Retina (tissue), 1 donor: ENCODE measurements at regions not wholly inside any gene's neighbourhood (a gene's known extent, or its start where the extent isn't known, plus 50 kb on each side); places are given as distances from the start of the nearest gene placed in this dataset.
"Not testable (repeated sequence)": the region's sequence is repeated elsewhere in the genome, so short reads cannot be mapped to it uniquely, and the experiment has no call there.

Source experiments
- DNase-seq: peaks from one replicate; pipeline ENCODE4 v3.0.0-alpha.2; 2016

DNA sequence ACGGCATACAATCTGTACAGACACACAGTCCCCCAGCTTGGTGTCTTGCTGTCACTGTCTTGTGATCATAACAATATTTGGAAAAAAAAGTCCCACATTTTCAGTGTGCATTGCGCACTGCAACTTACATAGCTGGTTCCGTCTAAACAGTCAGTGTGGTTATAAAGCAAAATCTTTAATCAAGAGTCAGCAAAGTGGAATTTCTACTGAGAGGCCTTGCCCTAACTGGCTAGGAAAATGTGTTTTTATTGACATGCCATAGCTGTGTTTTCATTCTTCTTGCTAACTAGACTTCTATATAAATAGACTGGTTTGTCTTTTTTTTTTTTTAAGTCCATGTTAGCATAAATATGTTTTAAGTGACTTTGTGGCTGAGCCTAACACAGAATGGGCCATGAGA, 174.8 kb downstream of the POLR2M start:
- DNase-seq: no peak

DNA sequence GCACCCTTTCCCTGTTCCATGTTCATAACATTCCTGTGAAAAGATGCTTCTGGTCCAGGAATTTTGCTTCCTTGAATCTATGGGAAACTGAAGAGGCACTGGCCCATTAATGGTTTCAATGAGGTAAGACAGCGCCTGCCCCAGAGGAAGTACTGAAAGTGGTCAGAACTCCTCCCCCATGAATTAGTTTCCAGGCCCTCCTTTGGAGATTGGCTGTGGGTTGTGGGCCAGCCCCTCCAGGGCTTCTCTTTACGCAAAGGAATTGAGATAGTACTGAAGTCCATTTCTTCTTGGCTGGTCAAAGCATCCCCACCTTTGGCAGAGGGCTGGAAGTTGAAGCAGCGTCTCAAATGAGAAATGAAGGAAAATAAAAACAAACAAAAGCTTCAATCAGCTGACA, 175.5 kb downstream of the POLR2M start:
- no peak for DNase-seq

DNA sequence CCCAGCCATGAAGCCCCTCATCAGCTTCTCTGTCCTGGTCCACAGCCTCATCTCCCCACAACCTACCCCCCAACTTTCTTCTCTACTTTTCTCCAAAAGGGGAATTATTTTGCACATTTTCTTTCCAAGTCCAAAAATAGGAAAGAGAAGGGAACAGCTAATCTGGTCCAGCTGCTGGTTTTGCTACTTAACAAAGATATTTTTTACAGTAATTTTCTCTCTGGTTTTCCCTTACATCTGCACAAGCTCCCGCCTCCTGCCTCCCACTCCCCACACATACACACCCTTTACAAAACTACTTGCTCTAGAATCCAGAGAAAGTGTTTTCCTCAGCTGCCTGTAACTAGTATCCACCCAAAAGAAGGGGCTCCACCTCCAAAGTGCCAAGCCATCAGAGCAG, 177.2 kb downstream of the POLR2M start:
- no peak for DNase-seq

DNA sequence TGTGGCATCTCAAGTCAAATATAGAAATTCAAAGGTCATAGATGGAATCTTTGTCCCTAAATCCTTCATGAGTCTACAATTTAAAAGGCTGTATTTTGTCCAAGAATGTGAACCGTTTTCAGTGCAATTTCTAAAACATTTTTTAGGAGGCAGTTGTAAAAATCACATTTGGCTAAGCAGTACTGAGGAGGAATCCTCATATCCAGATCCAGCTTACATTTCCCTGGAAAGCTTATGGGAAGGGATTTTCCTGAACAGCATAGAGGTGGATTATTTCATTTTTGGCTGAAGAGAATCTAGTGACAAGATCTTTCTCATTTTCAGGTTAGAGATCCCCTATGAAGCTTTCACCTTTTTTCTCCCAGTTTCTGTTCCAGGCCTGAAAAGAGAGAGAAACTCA, 178.4 kb downstream of the POLR2M start:
- no peak for DNase-seq

DNA sequence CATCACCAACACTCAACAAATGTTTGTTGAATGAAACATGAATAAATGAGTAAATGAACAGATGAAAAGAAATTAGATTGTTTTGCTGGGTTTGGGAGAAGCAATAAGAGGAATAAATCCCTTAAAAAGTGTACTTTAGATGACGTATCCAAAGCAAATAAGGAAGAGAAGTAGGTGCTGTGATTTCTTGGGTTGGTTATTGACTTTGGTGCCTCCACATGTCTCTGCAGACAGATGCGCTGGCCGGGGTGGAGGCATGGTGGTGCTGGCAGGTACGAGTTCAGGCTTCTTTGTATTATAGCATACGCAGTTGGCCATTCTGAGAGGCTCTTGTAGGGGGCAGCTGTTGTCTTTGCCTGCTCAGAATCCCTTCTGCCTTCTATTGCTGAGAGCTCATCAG, 178.9 kb downstream of the POLR2M start:
- DNase-seq: no peak

DNA sequence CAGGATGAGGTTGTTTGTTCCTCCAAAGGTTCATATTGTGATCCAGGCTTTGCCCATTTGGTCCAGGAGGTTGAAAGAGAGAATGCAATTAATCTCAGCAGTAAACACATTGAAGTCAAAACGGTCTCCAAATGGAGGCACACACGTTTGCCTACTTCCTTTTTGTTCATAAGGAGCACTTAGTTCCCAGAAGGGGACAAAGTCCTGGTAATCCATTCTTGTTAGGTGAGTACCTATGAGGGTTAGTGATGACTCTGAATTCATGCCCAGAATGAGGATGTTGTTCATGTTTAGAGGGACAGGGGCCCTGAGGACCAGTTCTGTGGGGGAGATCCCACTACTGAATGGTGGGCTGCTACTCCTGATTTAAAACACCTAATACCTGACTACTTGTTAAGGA, 177.7 kb downstream of the ALDH1A2 start:
- DNase-seq: no peak

DNA sequence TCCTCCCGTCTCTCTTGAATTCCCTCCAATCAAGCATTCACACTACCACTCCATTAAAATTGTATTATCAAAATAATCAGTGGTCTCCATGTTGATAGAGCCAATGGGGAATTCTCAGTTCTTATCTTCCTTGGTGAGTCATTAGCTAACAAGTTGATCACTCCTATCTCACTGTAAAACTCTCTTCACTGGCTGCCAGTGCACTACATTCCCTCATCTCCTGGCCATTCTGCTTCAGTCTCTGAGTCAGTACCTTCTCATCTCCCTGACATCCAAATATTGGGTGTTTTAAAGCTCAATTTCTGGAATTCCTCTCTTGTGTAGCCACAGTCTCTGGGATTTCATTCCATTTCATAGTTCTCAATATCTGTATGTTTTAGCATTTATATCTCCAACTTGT, 175.2 kb downstream of the ALDH1A2 start:
- DNase-seq: no peak

DNA sequence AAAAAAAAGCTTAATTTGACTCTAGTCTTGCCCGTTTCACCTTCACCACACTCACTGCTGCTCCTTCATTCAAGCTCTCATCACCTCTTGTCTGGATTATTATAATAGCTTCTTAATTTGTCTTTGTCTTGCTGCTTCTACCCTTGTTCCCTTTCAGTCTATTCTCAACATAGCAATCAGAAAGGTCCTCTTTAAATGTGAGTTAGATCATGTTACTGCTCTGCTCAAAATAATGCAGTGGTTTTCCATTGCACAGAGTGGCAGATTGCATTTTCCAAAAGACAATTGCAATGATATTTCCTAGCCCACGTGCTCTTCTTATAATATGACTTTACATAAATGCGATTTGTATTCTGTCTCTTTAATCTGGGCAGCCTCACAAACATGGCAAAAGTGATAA, 174.6 kb downstream of the ALDH1A2 start:
- DNase-seq: no peak

DNA sequence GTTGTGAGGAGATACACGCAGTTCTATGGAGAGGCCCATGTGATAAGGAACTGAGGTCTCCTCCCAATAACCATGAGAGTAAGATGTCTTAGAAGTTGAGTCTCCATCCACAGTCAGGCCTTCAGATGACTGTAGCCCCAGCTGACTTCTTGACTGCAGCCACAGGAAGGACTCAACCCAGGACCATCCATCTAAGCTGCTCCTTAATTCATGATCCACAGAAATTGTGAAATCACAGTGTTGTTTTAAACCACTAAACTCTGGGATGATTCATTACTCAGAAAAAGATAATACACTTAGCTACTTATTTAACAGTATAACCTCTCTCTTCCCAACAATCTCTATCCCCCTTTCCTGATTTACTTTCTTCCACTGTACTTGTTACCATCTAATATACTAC, 173.3 kb downstream of the ALDH1A2 start:
- DNase-seq: no peak

DNA sequence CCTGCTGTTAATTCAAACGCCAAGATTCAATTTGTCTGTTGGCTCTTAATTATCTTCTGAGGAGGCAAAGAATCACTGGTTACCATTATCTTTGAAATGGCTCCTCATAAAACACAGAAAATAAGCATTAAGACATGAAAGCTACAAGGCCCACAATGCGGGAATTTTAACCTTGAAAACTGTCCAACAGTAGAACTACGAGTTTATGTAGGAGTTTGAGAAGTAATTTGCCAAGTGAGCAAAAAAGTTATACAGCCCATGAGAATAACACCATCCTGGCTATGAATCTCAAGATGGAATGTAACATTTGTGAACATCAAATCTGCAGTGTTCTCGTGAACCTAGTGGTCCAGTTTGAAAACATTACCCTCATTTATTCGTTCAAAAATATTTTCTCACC, 172.5 kb downstream of the ALDH1A2 start:
- DNase-seq: no peak

DNA sequence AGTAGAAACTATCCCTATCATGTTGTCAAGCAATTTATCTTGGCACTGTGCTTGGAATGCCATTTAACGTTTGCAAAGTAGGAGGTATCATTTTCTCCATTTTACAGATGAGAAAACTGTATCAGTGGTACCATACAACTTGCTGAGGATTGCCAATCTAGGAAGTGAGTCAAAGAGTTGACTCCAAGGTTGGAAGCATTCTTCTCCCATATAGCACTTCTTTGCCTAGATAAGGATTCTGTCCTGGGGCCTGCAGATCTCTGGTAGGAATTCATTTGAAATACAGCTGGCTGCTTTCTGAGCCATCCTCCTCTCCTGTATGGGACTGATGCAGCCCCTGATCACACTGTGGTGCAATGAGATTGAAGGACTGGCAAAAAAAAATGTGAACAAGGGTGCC, 170.2 kb downstream of the ALDH1A2 start:
- no peak for DNase-seq

DNA sequence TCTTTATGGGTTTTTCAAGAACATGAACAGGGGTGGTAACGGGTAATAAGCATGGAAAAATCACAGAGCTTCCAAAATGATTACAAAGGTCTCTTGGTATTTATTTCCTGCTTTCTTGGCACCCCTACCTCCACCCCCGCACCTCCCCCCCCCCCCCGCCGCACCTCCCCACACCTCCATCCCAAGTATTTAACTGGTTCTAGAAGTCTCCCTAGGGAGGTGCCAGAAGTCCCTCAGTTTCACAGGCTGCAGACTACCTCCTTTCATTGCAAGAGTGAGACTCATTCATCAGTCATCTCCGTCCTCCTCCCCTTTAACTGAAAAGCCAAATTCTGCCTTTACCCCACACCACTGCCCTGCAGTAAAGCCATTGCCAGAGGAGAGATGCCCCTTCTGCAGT, 169.4 kb downstream of the ALDH1A2 start:
- no peak for DNase-seq

DNA sequence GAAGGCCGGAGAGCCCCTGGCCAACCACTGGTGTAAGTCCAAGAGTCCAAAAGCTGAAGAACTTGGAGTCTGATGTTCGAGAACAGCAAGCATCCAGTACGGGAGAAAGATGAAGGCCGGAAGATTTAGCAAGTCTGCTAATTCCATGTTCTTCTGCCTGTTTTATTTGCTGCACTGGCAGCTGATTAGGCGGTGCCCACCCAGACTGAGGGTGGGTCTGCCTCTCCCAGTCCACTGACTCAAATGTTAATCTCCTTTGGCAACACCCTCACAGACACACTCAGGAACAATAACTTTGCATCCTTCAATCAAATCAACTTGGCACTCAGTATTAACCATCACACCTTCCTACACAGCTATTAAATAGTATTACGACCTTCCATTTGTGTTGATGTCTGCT, 168.6 kb downstream of the ALDH1A2 start:
- DNase-seq: not testable (repeated sequence)

DNA sequence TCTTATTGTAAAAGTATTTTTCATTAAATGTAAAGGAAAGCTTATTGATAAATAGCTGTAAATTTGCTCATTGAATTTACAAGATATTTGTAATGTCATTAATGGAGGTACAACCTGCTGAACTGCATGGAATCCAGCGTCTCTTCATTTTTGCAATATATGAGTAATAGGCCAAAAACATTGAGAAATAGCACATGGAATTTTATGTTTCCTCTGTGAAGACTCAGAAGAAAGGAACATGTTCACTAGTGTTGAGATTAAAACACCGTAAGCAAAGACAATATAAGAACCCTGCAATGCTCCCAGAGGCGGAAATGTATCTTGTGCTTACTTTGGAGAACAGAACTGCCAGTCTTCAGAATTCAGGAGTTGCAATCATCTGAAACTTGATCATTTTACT, 167.6 kb downstream of the ALDH1A2 start:
- no peak for DNase-seq

DNA sequence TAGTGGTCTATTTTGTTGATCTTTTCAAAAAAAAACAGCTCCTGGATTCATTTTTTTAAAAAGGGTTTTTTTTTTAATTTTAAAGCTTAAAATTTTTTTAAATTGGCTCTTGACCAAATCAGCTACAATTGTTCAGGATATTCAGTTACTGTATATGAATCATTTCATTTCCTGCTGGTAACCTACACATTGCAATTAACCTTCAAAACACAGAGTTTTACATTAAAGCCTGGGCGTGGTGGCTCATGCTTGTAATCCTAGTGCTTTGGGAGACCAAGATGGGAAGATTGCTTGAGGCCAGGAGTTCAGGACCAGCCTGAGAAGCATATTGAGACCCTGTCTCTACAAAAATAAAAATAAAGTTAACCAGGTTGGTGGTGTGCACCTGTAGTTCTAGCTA, 163.4 kb downstream of the ALDH1A2 start:
- no peak for DNase-seq
